HG03025 (cell line): ENCODE measurements at regions not wholly inside any gene's neighbourhood (a gene's known extent, or its start where the extent isn't known, plus 50 kb on each side); places are given as distances from the start of the nearest gene placed in this dataset.
"Not testable (repeated sequence)": the region's sequence is repeated elsewhere in the genome, so short reads cannot be mapped to it uniquely, and the experiment has no call there.

Source experiments
- ATAC-seq: cut with Tn5 transposase; IDR thresholded peaks from one replicate; pipeline ENCODE4 v1.9.1; 2021; ENCODE audit warnings: mild to moderate bottlenecking, moderate library complexity; ENCODE audit not compliant: unreplicated experiment, low FRiP score

DNA sequence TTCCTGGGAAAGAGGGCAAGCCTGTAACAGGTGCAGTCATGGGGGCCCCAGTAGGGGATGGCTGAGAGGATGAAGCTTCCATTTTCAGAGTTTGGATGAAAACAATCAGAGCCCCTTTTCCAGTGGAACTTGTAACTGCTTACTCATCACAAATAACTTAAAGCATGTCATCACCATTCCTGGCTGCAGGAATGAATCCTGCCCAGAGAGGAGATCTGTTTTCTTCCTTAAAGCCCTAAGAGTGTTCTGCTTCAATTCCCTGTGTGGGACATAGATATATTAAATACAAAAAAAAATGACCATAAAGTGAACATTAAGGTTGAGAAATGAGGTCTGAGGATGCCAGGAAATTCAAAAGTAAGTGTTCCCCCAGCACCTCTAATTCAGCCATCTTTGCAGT is 183.4 kb upstream of the MEIS1 start:
- no peak for ATAC-seq

DNA sequence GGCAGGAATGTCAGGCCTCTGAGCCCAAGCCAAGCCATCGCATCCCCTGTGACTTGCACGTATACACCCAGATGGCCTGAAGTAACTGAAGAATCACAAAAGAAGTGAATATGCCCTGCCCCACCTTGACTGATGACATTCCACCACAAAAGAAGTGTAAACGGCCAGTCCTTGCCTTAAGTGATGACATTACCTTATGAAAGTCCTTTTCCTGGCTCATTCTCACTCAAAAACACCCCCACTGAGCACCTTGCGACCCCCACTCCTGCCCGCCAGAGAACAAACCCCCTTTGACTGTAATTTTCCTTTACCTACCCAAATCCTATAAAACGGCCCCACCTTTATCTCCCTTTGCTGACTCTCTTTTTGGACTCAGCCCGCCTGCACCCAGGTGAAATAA is 185.8 kb upstream of the MEIS1 start:
- not testable (repeated sequence) for ATAC-seq

DNA sequence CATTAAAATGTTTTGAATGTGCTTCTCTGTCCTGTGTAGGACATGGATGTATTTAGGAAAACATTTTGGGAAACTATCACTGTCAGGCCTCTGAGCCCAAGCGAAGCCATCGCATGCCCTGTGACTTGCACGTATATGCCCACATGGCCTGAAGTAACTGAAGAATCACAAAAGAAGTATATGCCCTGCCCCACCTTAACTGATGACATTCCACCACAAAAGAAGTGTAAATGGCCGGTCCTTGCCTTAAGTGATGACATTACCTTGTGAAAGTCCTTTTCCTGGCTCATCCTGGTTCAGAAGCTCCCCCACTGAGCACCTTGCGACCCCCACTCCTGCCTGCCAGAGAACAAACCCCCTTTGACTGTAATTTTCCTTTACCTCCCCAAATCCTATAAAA is 191.1 kb upstream of the MEIS1 start:
- ATAC-seq, result not testable (repeated sequence)

DNA sequence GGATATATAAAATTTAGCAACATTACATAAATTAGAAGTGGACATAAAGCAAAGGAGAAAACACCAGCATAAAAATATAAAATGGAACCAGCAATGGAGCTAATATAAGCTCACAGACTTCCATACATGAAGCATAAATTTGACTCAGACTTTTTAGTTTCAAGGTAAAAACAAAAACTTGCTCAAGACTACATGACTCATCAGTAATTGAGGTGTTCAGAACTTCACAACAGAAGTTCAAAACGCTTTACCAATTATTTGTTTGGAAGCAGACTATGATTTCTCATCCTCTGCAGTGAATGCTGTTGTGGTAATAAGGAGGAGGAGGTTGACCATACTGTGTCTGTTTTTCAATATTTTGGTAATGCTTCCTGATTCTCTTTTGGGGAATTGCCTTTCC is 192.0 kb upstream of the MEIS1 start:
- ATAC-seq, result not testable (repeated sequence)

DNA sequence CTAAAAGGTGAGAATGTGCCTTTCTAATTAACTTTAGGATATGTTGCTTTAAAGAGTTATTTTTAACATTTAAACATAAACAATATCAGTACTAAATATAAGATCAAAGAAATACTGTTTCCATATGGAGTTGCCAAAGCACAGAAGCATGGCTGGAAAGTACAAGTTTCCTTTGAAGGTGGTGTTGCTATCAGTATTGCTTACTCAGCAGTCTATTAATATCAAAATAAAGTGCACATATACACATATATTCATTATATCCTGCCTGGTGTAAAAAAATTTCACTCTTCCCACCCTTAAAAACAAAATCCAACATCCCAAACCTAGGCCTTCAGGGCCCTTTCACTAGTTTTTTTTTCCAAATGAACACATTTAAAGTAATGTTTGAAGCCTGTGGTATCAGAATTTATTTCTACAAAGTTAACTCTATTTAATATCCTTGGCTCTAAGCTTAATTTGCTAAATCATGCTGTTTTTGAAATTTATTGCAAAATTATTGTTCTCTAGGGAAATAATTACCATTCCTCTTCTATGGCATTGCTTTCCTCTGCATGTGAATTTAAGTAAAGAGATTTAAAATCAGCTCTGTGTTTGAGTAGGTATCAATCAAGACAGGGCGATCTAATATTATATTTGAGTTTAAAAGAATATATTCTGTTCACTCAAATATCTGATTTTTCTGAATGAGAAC is 192.7 kb upstream of the MEIS1 start:
- ATAC-seq, result no peak

DNA sequence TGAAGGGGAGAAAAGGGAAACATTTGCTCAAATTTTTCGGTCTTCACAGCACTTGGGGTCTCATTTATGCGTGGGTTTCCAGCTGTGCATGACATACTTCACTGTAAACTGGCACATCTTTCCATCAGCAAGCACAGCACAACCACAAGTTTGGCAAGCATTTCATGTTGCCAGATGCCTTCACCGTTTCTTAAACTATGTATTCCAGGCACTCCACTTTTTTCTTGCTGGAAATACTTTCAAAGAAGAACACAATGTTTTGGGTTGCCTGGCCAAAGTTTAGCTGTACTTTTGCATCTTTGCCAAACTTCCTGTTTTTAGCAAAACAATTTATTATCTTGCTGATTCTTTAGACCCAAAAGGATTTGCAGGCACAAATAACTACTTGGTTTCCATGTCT is 194.6 kb upstream of the MEIS1 start:
- no peak for ATAC-seq

DNA sequence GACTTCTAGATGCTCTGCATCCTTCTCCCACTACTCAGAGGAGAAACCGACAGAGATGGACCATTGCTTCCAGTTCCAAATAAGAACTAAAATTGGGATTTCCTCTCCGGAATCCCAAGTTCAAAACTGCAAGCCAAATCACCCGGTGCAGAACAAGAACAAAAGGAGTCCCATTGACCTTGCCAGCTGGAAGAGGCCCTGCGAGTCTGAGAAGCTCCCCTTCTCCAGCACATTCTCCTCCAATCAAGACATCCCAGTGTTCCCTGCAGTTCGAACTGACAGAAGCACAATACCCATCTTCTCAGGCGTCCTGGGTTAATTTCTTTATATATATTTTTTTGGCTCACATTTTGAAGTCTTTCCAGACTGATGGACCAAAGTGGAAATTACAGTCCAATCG is 195.3 kb upstream of the MEIS1 start:
- no peak for ATAC-seq

DNA sequence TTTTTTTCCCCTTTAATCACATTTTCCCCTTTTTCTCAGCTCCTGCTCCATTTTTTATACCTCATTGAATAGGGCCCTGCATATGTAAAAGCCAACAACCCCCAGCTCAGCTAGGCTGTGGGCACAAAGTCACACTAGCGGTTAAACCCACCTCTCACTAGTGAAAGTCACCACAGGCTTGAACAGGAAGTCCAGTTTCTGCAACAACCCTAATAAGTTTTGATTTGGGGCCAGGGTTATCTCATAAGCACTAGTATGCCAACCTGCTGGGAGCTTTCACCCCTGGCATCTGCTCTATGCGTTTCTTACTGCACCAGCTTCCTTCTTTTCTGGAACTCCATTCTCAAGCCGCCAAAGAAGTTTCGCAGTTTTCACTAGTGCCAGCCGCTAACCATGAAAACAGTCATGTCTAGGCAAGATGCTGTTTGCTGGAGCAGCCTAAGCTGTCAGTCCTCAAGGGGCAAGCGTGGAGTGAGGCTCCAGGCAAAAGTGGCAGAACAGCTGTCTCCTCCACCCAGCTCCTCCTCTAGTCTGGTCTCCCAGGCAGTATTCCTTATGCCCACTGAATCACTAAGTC is 197.0 kb upstream of the MEIS1 start:
- no peak for ATAC-seq

DNA sequence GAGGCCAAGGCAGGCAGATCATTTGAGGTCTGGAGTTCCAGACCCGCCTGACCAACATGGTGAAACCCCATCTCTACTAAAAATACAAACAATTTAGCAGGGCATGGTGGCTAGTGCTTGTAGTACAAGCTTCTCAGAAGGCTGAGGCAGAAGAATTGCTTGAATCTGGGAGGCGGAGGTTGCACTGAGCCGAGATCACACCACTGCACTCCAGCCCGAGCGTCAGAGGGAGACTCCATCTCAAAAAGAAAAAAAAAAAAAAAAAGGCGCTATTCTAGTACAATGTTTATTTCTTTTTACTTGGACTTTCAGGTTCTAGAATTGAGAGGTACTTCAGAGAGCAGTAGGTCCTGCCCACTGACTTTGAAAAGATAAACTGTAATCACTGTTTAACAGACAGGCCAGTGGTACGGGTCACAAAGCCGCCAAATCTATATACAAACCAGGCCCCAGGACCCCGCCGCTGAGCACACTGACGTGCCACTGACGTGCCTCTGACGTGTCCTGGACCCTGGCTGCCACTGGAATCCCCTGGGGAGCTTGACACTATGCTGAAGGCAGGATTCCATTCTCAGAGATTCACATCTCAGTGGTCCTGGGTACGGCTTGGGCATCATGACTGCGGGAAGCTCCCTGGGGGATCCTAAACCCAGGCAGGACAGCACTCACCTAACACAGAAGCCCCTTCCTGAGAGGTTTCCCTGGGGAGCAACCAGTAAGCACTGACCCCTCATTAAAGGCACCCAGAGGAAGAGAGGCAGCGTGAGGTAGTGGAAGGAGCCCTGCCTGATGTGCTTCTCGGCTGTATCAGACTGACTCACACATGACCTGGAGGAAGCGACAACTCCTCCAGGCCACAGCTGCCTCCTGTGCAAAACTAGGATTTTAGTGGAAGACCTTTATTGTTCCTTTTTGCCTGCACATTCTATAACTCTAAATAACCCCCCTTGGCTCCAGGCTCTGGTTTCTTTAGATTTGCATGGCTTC is 197.8 kb upstream of the MEIS1 start:
- no peak for ATAC-seq

DNA sequence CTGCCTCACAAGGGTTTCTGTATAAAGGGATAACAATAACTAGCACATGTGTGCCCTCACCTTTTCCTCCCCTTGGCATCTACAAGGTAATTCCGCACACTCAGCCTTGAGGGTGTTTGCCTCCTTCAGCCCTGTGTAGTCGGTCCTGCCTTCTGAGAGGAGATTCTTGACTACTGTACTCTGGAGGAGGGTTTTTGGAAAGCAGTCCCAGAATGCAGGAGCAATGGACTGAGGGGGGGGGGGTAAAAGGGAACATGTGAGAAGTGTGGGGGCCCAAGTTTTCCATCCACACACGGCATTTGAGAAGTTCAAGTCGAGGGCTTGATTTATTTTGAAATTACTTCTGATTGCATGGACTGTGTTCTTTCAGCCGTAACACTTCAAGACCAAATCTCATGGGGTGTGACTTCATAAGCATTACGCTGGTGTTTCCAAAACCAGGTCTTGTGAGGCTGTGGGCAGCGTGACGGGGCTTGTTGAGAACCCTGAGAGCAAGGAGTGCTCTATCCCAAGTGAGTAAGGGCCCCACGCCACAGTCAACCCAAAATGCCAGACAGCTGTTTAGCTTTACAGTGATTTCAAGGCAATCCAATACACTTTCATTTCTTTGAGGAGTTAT is 198.7 kb upstream of the MEIS1 start:
- ATAC-seq, result no peak

DNA sequence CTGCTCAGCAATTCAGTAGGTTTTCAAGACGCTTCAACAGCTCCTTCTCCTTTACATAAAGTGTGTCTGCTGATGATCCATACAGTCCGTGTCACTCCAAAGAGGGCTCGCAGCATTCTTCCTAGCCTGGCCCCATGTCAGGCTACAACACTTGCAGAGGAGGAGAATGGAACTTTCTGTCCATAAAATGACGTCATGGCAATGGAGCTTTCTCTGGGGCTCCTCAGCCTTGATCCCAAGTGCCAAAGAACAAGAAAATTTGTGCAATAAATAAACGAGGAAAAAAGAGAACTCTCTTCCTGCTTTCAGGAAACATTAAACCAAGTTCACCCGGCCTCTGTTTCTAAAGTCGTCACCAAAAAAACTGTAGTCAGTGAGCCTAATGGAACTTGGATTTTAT is 199.5 kb upstream of the MEIS1 start:
- no peak for ATAC-seq

DNA sequence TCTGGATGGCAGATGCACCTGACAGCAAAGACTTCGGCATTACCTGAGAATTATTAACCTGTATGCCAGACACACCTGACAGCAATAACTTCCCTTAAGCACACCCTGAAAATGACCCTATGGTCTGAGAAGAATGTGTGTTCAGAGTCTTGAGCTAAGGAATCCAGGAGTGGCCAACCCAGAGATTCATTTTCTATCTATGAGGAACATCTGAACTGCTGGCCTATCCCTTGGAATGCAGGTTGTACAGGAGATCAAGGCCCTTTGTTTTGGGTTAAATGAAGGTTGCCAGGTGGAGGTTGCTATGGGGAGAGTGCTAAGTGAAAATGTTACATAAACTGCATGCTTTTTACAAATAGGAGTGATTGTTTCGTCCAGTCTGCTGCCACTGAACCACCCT is 200.9 kb upstream of the MEIS1 start:
- ATAC-seq, result no peak

DNA sequence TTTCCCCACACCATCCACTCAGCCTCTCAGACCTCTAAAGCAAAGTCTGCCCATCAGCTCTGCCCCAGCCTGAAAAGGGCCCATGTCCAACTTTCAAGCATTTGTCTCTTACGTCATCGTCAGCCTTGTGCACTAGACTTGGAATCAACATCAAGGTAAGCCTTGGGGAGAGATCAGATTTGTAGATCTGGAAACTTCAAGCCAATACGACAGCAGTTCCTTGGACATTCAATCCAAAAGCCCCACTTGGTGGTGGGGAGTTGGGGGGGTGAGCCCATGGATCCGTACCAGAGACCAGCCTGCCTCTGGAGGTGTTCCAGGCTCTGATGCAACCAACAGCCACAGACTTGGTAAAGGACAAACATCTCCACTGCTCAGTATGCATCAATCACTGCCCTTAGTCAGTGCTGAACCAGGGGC is 206.8 kb upstream of the MEIS1 start:
- no peak for ATAC-seq

DNA sequence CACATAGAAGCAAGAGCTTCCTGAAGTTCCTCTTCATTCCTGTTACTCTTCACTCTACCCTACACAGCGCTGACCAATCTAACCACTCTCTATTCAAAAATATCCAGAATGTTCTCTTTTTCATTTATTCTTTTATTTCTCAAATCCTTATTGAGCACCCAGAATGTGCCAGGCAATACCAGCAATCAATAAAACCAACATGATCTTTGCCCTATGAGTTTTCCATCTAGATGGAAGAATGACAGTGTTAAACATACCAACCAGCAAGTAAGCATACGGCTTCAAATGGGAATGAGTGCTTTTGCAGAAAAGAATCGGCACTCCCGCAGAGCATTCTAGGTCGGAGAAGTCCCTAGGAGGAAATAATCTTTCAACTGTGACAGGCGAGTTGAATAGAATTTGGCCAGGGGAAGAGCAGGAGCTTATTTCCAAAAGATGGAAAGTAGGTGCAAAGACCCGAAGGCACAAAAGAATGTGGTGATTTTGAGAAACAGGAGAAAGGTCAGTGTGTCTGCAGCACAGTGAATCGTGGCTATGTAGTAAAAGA is 217.8 kb upstream of the MEIS1 start:
- ATAC-seq, result no peak

DNA sequence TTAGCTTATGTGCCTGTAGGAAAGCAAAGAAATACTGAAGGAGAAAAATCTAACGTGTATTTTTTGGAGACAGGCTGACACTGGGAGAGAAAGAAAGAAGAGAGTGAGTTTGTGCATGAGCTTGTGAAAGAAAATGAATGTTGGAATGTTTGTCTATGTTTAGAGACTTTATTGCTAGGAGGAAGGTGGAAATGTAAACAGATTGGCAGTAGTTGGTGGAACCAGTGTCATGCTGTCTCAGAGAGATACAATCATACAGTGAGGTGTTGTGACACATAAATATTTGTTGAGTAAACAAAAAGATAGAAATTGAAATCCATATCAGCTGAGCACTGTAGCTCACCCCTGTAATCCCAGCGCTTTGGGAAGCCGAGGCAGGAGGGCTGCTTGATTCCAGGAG is 222.2 kb upstream of the MEIS1 start:
- ATAC-seq, result no peak

DNA sequence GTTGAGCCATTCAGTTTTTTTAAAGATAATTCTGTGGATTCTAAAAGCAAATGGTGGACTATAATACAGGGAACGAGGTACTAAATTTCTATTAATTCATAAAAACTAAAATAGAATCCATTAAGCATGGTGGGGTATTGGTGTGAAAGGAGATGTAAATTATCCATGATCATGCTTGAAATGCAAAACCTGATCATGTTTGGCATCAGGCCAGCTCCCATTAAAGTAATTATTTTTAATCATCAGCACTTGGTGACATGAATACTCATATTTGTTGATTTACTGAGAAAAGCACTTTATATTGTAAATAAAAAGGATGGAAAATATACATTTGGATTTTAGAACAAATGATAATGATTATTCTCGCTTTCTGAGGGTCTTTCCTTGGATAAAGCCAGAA is 232.3 kb upstream of the MEIS1 start:
- no peak for ATAC-seq

DNA sequence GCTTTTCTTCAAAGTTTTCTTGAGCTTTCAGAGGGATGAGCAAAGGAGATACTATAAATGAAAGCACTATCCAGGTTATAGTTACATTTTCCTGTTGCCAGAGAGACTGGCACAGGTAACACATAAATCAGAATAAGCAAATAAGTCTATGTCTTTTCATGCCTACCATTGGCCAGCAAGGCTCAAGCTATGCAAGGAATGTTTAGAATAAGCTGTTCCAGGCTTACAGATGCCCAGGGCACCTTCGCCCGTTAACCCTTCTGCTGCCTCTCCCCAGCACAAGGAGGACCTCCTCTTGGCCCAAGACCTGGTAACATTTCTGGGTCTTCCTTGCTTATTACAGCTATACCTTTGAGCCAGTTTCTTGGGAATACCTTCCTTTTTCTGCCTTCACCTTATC is 233.7 kb upstream of the MEIS1 start:
- no peak for ATAC-seq

DNA sequence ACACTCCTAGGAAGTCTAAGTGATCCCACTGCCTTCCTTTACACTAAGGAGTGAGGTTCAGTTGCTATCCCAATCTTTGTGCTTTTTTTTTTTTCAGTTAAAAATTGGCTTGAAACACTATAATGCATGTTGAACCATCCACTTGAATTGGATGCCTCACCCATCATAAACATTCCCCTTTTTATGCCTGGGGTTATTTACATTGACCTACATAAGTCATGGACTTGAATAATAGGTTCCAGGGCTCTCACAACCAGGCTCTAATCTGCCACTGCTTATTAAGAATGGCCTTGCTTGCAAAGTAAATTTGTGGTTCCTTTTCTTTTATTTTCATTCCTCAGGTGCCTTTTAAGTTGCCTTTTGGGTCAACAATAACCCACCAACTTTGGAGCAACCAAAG is 236.1 kb upstream of the MEIS1 start:
- no peak for ATAC-seq

DNA sequence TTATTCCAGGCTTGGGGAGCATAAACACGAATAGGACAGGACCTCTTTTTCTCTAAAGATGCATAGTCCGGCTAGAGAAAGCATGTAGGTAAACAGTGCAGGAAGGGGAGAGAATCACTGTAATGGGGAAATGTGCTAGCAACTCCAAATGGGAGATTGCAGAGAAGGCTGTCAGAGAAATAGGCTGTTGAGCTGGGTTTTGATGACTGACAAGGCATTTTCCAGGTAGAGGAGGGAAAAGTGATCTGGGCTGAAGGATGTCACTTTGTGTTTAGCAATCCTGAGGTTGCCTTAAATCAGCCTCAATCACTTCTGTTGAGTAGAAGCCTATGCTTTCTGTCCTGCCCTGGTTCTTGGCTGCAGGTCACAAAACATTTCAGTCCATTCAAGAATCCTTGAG is 242.0 kb upstream of the MEIS1 start:
- ATAC-seq, result no peak

DNA sequence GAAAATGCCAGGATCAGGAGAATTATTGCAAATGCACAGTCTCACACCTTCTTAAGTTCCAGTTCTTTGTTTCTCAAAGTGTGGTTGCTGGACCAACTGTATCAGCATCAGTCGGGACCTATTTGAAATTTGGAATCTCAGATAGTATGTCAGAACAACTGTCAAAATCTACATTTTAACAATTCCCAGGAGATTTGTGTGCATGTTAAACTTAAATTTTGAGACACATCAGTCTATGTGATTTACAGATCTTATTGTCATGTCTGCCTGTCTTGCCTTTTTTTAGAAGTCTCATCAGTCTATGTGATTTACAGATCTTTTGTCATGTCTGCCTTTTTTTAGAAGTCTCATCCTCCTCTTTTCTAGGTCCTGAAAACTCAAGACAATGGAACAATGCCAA is 243.6 kb upstream of the MEIS1 start:
- ATAC-seq, result no peak

DNA sequence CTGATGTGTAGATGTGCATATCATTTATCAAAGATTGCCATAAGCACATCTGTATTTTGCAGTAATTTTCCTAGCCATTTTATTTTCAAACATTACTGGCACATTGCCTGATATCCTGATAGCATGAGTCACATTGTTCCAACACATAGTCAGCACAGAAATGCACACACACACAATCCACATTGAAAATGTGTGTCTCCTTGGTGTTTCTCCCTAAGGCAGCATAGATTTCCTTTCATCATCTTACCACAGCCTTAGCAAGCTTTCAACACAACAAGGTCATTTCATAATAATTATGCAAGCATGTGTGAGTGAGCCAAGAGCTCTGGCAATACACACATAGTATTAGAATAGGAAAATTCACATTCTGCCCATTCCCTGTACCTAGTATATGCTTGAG is 245.4 kb upstream of the MEIS1 start:
- ATAC-seq, result no peak
